ENCODE measurements at regions not wholly inside any gene's neighbourhood (a gene's known extent, or its start where the extent isn't known, plus 50 kb on each side); places are given as distances from the start of the nearest gene placed in this dataset.

DNA sequence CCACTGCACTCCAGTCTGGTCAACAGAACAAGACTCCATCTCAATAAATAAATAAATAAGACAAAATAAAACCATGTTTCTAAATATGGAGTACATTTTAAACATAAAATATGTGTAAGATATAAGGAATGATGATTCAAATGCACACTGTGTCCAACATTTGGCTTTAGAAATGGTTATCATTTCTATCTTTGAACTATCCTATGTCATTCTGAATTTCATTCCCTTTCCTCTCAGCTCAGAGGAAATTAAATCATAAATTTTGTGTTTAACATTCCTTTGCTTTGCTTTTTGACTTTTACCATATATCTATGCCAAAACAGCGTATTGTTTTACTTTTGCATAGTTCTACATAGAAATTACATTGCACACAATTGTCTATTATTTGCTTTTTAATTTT, 130.9 kb downstream of the GNAT3 start:
- H3K9ac ChIP-seq (ENCODE audit: insufficient read length, low read depth): no peak overlapping the region
- no peaks in the 10 kb centered on the region for H3K27me3 ChIP-seq (ENCODE audit: insufficient read depth, insufficient read length)
- H3K4me3 ChIP-seq (ENCODE audit: insufficient read length, low read depth): no peak overlapping the region
- no peaks in the 10 kb centered on the region for H3K4me1 ChIP-seq (ENCODE audit: insufficient read depth, insufficient read length)
- no peaks in the 10 kb centered on the region for H3K9me3 ChIP-seq (ENCODE audit: insufficient read depth, low read length)
- H3K36me3 ChIP-seq (ENCODE audit: insufficient read depth, insufficient read length, low read length): no peaks in the 10 kb centered on the region
- no peak for DNase-seq (ENCODE audit: low read depth, low spot score)
- TF ChIP-seq SUZ12 (IDR thresholded peaks at IDR 0.05; ENCODE audit: extremely low read depth, insufficient read depth, insufficient read length) (no peak), YY1 (IDR thresholded peaks at IDR 0.05; ENCODE audit: insufficient read depth, insufficient read length) (no peak), ZNF274 (IDR thresholded peaks at IDR 0.05; ENCODE audit: low read depth, low read length) (no peak)

DNA sequence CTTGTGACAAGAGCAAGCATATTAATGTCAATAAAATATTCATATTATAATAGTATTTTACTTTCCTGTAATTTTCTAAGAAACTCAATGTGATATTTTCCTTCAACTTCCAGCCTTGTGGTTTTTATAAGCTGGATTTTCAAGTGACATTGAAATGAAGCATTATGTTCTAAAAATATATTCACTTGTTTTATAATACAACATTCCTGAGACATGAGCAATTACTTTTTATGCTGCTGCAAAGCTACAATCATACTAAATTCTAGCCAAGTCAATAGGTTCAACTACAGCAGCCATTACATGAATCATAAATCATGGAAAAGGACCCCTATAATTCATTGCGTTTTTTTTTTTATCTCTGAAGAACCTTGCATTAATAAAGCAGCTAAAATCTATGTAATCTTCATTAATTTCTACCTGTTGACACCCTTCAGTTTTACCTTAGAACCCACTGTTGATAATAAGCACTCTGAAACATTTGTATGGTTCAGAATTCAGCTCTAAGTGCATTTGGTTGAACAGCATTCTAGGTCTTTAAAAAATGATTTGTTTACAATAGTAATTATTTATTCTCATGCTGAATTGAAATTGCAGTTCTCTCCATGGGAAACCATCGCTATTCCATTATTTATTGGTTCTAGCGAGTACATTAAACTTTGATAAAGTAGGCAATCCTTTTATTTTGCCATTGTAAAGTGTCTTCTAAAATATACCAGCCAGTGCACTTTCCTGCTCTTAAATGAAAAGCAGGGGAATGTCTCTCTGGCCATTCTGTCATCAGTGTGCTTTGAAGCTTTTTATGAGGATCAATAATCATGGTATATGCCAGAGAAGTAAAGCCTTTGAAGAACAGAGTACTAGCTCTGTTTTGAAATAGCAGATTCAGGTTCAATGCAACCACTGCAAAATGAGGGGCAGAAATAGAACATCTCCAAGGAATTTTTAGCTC, 132.6 kb downstream of the GNAT3 start:
- Histone ChIP-seq H3K36me3 (ENCODE audit: insufficient read depth, insufficient read length, low read length) (no peaks in the 10 kb centered on the region), H3K4me1 (ENCODE audit: insufficient read depth, insufficient read length) (no peaks in the 10 kb centered on the region), H3K9me3 (ENCODE audit: insufficient read depth, low read length) (no peaks in the 10 kb centered on the region), H3K4me3 (ENCODE audit: insufficient read length, low read depth) (no peak overlapping the region), H3K9ac (ENCODE audit: insufficient read length, low read depth) (no peak overlapping the region), H3K27me3 (ENCODE audit: insufficient read depth, insufficient read length) (no peaks in the 10 kb centered on the region)
- TF ChIP-seq ZNF274 (IDR thresholded peaks at IDR 0.05; ENCODE audit: low read depth, low read length) (no peak), YY1 (IDR thresholded peaks at IDR 0.05; ENCODE audit: insufficient read depth, insufficient read length) (no peak), SUZ12 (IDR thresholded peaks at IDR 0.05; ENCODE audit: extremely low read depth, insufficient read depth, insufficient read length) (no peak)
- DNase-seq (ENCODE audit: low read depth, low spot score): no peak

DNA sequence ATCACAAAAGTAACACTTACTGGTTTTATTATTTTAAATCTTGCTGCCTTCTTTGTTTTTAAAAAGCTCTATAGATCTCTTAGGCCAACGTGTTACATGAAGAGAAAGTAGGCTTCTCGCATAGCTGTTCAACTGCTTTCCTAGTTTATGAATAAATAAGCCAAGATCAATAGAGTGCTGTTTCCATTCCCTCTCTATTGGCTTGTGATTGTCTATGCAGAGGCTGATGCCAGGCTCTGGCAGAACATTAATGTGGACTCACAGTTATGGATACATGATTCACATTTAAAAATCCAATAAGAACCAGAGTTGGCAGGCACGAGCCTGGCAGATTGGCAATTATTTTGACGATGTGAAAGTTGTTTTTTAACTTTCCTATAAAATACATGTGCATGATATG, 137.5 kb downstream of the GNAT3 start:
- DNase-seq (ENCODE audit: low read depth, low spot score): no peak
- Histone ChIP-seq H3K4me3 (ENCODE audit: insufficient read length, low read depth) (no peak overlapping the region), H3K9me3 (ENCODE audit: insufficient read depth, low read length) (no peaks in the 10 kb centered on the region), H3K27me3 (ENCODE audit: insufficient read depth, insufficient read length) (no peaks in the 10 kb centered on the region), H3K4me1 (ENCODE audit: insufficient read depth, insufficient read length) (no peaks in the 10 kb centered on the region), H3K36me3 (ENCODE audit: insufficient read depth, insufficient read length, low read length) (no peaks in the 10 kb centered on the region), H3K9ac (ENCODE audit: insufficient read length, low read depth) (no peak overlapping the region)
- TF ChIP-seq ZNF274 (IDR thresholded peaks at IDR 0.05; ENCODE audit: low read depth, low read length) (no peak), YY1 (IDR thresholded peaks at IDR 0.05; ENCODE audit: insufficient read depth, insufficient read length) (no peak)

DNA sequence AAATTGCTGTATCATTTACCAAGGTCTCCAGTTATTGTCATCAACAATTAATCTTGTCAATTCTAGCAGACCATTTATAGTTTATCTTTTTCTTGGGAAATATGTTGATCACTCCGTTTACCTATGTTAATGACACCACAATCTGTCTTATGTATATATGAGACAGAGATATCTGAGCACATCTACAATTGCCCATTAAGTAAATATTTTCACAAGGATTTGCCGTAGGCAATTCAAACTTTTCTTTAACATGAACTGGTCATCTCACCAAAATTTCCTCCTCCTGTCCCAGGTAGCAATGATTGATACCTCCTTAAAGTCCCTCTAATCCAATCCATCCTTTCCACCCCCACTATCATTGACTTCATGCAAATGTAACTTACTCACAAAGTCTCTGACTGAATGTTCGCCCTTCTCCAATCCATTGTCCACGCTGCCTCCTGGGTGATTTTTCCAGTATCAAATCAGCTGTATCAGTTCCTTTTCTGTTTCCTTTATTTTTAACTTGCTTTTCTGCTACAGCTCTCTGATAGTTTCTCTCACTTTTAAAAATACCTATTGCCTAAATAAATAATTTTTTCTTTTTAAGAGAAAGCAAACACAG, 138.3 kb downstream of the GNAT3 start:
- H3K36me3 ChIP-seq (ENCODE audit: insufficient read depth, insufficient read length, low read length): no peaks in the 10 kb centered on the region
- TF ChIP-seq YY1 (IDR thresholded peaks at IDR 0.05; ENCODE audit: insufficient read depth, insufficient read length) (no peak), SUZ12 (IDR thresholded peaks at IDR 0.05; ENCODE audit: extremely low read depth, insufficient read depth, insufficient read length) (no peak), ZNF274 (IDR thresholded peaks at IDR 0.05; ENCODE audit: low read depth, low read length) (no peak)

DNA sequence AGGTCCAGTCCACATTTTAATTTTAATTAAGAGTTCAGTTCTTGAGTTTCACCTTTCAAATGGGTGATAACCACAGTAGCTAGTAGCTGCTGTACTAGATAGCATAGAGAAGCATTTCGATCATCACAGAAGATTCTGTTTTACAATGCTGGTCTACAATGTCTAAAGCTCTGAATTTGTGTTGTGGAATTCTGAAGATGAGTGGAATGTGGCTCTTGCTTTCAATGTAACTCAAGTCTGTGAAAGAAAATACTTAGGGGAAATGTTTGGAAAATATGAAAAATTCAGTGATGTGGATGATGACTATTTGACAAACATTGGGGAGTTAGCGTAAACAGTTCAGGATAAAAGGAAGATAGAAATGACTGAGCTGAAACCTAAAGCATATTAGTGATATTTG, 139.4 kb downstream of the GNAT3 start:
- no peaks in the 10 kb centered on the region for H3K9me3 ChIP-seq (ENCODE audit: insufficient read depth, low read length)
- H3K9ac ChIP-seq (ENCODE audit: insufficient read length, low read depth): no peak overlapping the region
- DNase-seq (ENCODE audit: low read depth, low spot score): no peak
- H3K36me3 ChIP-seq (ENCODE audit: insufficient read depth, insufficient read length, low read length): no peaks in the 10 kb centered on the region
- H3K27me3 ChIP-seq (ENCODE audit: insufficient read depth, insufficient read length): no peaks in the 10 kb centered on the region
- no peaks in the 10 kb centered on the region for H3K4me1 ChIP-seq (ENCODE audit: insufficient read depth, insufficient read length)
- TF ChIP-seq ZNF274 (IDR thresholded peaks at IDR 0.05; ENCODE audit: low read depth, low read length) (no peak), SUZ12 (IDR thresholded peaks at IDR 0.05; ENCODE audit: extremely low read depth, insufficient read depth, insufficient read length) (no peak), YY1 (IDR thresholded peaks at IDR 0.05; ENCODE audit: insufficient read depth, insufficient read length) (no peak)
- H3K4me3 ChIP-seq (ENCODE audit: insufficient read length, low read depth): no peak overlapping the region

More for the DNA sequence above, 138.3 kb downstream of the GNAT3 start:
- Histone ChIP-seq H3K9me3 (ENCODE audit: insufficient read depth, low read length) (no peaks in the 10 kb centered on the region), H3K4me1 (ENCODE audit: insufficient read depth, insufficient read length) (no peaks in the 10 kb centered on the region), H3K9ac (ENCODE audit: insufficient read length, low read depth) (no peak overlapping the region), H3K4me3 (ENCODE audit: insufficient read length, low read depth) (no peak overlapping the region), H3K27me3 (ENCODE audit: insufficient read depth, insufficient read length) (no peaks in the 10 kb centered on the region)
- DNase-seq (ENCODE audit: low read depth, low spot score): no peak

DNA sequence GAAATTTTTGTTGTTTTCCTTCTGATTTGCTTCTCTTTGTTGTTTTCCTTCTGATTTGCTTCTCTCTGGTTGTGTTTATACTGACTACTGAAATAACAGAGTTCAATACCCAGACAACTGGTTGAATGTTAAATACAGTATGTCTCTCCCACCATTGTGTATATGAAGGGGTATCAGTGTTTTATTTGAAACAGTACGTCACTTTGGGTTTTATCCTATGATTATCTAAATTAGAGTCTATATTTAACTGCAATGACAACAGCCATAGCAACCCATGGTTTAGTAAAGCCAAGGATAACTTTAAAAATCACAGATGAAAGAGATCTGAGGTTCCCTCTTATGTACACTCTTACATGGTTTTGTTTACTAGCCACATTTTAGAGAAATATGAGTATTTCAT, 141.3 kb downstream of the GNAT3 start:
- DNase-seq (ENCODE audit: low read depth, low spot score): no peak
- Histone ChIP-seq H3K4me3 (ENCODE audit: insufficient read length, low read depth) (no peak overlapping the region), H3K4me1 (ENCODE audit: insufficient read depth, insufficient read length) (no peaks in the 10 kb centered on the region), H3K9ac (ENCODE audit: insufficient read length, low read depth) (no peak overlapping the region), H3K27me3 (ENCODE audit: insufficient read depth, insufficient read length) (no peaks in the 10 kb centered on the region), H3K9me3 (ENCODE audit: insufficient read depth, low read length) (no peaks in the 10 kb centered on the region), H3K36me3 (ENCODE audit: insufficient read depth, insufficient read length, low read length) (no peaks in the 10 kb centered on the region)
- TF ChIP-seq YY1 (IDR thresholded peaks at IDR 0.05; ENCODE audit: insufficient read depth, insufficient read length) (no peak), ZNF274 (IDR thresholded peaks at IDR 0.05; ENCODE audit: low read depth, low read length) (no peak), SUZ12 (IDR thresholded peaks at IDR 0.05; ENCODE audit: extremely low read depth, insufficient read depth, insufficient read length) (no peak)

DNA sequence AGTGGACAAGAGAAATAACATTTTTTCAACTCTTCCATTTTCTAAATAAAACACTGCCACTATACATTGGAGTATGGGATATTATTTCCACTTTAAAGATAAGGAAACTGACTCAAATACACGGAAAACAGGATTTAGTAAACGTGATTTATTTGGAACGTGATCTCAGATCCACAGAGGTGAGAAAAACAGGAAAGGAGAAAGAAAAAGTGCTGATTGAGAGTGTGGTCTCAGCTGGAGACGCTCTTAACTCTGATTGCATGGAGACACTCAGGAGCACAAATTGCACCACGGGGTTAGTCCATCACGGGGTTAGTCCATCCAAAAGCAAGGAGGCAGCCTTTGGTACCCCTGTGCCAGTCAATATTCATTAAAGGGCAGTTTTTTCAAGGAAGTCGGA, 142.5 kb downstream of the GNAT3 start:
- TF ChIP-seq ZNF274 (IDR thresholded peaks at IDR 0.05; ENCODE audit: low read depth, low read length) (no peak), YY1 (IDR thresholded peaks at IDR 0.05; ENCODE audit: insufficient read depth, insufficient read length) (no peak), SUZ12 (IDR thresholded peaks at IDR 0.05; ENCODE audit: extremely low read depth, insufficient read depth, insufficient read length) (no peak)
- Histone ChIP-seq H3K27me3 (ENCODE audit: insufficient read depth, insufficient read length) (no peaks in the 10 kb centered on the region), H3K4me3 (ENCODE audit: insufficient read length, low read depth) (no peak overlapping the region), H3K36me3 (ENCODE audit: insufficient read depth, insufficient read length, low read length) (no peaks in the 10 kb centered on the region), H3K9ac (ENCODE audit: insufficient read length, low read depth) (no peak overlapping the region), H3K4me1 (ENCODE audit: insufficient read depth, insufficient read length) (no peaks in the 10 kb centered on the region), H3K9me3 (ENCODE audit: insufficient read depth, low read length) (no peaks in the 10 kb centered on the region)
- DNase-seq (ENCODE audit: low read depth, low spot score): no peak
